A549 (cell line): ENCODE measurements at regions not wholly inside any gene's neighbourhood (a gene's known extent, or its start where the extent isn't known, plus 50 kb on each side); places are given as distances from the start of the nearest gene placed in this dataset.

Experiments used
- CBX2 ChIP-seq: fragments of 200-600 bp; sonication (generic); IDR thresholded peaks from 2 replicates; pipeline ENCODE4 v1.6.1; 2016; ENCODE audit warnings: low read depth, mild to moderate bottlenecking, borderline replicate concordance
- CEBPB ChIP-seq, 2 experiments: fragments of >200 bp in 1 of 2; sonication (Bioruptor Twin) in 1 of 2; formaldehyde crosslinking in 1 of 2; IDR thresholded peaks; 2 replicates each; pipeline ENCODE4 v1.6.1; 2012 to 2016
- CTCF ChIP-seq: fragments of >200 bp; sonication (Bioruptor Twin); formaldehyde crosslinking; IDR thresholded peaks from 3 replicates; pipeline ENCODE4 v1.5.1; 2016
- ESRRA ChIP-seq: fragments of 150-350 bp; IDR thresholded peaks from 2 replicates; pipeline ENCODE4 v1.6.1; 2014; ENCODE audit warnings: mild to moderate bottlenecking, low read length, borderline replicate concordance
- GATA3 ChIP-seq: IDR thresholded peaks from 2 replicates; pipeline ENCODE4 v1.6.1; 2012; ENCODE audit warnings: borderline replicate concordance
- JUN ChIP-seq, 2 experiments: fragments of >200 bp; sonication (Bioruptor Twin); formaldehyde crosslinking; IDR thresholded peaks; 2 replicates in 1 of 2; 3 replicates in 1 of 2; pipeline ENCODE4 v1.6.1; 2016 to 2017
- RAD21 ChIP-seq, 2 experiments: fragments of >200 bp in 1 of 2; sonication (Bioruptor Twin) in 1 of 2; formaldehyde crosslinking in 1 of 2; IDR thresholded peaks in 1 of 2; conservative IDR thresholded peaks in 1 of 2; 2 replicates in 1 of 2; 3 replicates in 1 of 2; pipeline ENCODE4 v1.6.1; 2012 to 2018; ENCODE audit warnings: inconsistent platforms in 1 of 2
- REST ChIP-seq: fragments of 200-600 bp; sonication (generic); IDR thresholded peaks from 2 replicates; pipeline ENCODE4 v1.6.1; 2016; ENCODE audit warnings: antibody characterized with exemption, mild to moderate bottlenecking, moderate library complexity
- RFX5 ChIP-seq: fragments of 450-650 bp; IDR thresholded peaks from 2 replicates; pipeline ENCODE4 v1.7.1; 2014; ENCODE audit warnings: antibody characterized with exemption, mild to moderate bottlenecking, moderate library complexity
- USF2 ChIP-seq: fragments of 450-650 bp; IDR thresholded peaks from 2 replicates; pipeline ENCODE4 v1.6.1; 2014; ENCODE audit warnings: antibody characterized with exemption
- ZC3H11A ChIP-seq: fragments of 450-650 bp; IDR thresholded peaks from 2 replicates; pipeline ENCODE4 v1.6.1; 2014; ENCODE audit warnings: antibody characterized with exemption, mild to moderate bottlenecking
- ZSCAN20 ChIP-seq: fragments of 250-450 bp; sonication (Bioruptor Pico); IDR thresholded peaks from 2 replicates; pipeline ENCODE4 v1.8.0; 2022; ENCODE audit warnings: mild to moderate bottlenecking, moderate library complexity

- TF ChIP-seq CTCF (no peak), USF2 (no peak), CBX2 (no peak), ZSCAN20 (no peak), ESRRA (no peak), REST (no peak), GATA3 (no peak), ZC3H11A (no peak), CEBPB (IDR thresholded peaks at IDR 0.05) (no peak), JUN (IDR thresholded peaks at IDR 0.05) (no peak), RFX5 (no peak), RAD21 (conservative IDR thresholded peaks at IDR 0.05 in 1 of 2, IDR thresholded peaks at IDR 0.05 in 1 of 2) (no peak)
Measured at GRCh38 chr2:217705461-217705860, 297.3 kb downstream of the TNS1 start.
